Right hindlimb (tissue), 1 donor: ENCODE measurements at regions not wholly inside any gene's neighbourhood (a gene's known extent, or its start where the extent isn't known, plus 50 kb on each side); places are given as distances from the start of the nearest gene placed in this dataset.

Source experiments
- DNase-seq: peaks from one replicate; pipeline ENCODE4 v3.0.0-alpha.2; 2018

DNA sequence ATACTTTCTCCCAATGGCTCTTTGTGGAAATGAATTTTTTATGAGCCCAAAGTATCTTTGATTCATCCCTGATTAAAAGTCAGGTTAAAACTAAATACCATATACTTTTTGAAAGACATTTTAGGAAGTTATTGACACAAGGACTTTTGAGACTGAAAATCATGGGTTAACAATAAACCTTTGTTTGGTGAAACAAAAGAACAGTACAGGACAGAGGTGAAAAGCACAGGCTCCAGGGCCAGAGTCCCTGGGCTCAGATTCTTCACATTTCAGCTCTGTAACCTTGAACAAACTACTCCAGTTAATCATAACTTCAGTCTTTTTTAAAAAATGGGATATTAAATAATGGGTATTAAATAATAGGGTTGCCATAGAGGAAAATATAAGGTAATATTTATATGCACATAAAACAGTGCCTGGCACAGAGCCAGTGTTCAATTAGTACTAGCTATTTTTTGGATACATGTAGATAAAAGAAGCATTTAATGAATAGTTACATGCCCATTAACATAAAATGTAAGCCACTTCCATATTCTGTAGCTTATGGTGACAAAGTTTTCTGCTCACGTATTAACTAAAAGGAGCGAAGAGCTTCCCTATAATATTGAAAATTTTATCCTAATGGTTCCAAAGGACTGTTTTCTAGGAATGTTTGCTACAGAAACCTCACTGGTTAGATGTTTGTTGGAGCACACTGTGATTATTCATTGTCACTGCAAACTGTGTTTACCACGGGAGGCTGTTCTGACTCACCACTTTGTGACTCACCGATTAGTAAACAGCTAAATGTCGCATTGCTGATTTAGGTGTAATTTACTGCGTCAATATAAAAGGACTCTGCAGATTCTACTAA, 255.4 kb downstream of the DAD1 start:
- no peak for DNase-seq

DNA sequence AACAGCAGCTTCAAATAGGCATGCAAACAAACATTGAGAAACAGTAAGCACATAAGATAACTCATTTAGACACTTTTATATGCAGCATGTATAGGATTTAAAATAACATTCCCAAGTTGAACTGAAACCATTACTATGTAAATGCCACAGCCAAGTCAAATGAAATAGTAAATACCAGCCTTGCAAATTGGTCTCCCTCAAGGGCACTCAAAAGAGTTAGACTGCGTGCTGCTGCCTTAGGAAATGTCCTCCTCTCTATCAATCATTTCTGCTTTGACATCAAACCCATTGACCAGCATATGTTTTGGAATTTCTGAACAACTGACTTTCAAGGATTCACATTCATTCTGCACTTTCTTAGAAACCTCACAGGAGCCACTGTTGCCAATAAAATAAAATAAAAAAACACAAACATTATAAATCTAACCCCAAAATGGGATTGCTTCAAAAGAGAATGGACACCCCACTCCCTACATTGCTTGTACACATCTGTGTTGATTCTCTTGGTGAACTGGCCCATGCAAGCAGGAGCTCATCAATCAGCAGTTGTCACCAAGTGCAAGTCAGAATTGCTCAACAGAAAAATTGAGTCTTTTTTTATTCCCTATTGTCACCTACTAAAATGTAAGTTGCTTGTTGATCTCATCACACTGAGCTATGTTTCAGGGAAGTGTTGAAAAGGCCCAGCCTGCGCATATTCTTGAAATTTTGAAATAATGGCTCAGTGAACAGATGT, 256.2 kb downstream of the DAD1 start:
- DNase-seq: peak; percentile 73

DNA sequence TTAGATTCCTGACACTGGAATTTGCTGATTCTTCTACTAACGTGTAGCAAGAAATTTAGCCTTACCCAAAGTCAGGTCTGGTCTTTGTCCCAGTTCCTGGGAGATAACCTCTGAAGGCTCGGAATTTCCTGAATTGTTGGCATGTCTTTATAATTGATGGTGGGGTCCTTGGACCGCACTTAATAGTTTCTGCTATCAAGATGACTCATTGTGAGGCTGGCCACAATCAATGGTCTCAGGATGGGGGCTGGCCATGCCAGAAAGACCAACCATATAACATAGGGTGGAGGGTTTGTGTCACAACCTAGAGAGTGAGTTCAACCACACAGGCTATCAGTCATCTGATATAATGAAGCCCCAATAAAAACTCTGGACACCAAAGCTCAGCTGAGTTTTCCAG, 259.7 kb downstream of the DAD1 start:
- no peak for DNase-seq

DNA sequence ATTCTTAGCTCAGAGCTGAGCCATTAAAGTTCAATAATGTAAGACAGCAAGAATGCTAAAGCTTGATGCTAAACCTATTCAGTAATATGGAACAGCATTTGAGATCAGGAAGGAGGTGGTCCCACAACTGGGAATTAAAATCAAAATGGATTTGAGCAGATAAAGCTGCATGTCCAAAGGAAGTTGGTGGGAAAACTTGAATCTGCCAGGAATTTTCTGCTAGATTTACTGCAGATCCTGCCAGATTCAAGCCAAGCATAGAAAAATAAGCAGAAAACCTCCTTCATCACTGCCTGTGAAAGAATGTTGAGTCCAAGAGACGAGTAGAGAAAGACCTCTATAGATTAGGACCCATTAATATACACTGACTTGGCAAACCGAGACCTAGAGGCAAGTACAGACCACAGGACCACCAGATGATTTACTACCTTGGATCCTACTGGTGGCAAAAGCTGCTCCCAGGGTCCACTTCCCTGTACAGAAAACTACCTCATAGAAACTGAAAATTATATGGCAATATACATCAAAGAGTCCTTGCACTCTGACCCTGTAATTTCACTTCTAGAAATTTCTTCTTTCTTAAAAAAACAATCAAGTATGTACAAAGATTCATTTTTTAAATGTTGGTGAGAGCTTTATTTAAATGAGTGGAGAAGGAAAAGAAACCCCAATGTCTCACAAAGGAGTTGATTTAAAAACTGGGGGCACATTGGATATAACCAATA, 263.2 kb downstream of the DAD1 start:
- DNase-seq: no peak

DNA sequence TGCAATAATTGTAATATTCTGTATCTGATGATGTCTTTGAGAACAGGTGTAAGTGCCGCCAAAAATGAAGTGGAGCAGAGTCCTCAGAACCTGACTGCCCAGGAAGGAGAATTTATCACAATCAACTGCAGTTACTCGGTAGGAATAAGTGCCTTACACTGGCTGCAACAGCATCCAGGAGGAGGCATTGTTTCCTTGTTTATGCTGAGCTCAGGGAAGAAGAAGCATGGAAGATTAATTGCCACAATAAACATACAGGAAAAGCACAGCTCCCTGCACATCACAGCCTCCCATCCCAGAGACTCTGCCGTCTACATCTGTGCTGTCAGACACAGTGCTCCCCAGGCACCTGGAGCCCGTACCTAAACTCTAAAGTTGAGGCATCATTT, 268.7 kb downstream of the DAD1 start:
- no peak for DNase-seq

DNA sequence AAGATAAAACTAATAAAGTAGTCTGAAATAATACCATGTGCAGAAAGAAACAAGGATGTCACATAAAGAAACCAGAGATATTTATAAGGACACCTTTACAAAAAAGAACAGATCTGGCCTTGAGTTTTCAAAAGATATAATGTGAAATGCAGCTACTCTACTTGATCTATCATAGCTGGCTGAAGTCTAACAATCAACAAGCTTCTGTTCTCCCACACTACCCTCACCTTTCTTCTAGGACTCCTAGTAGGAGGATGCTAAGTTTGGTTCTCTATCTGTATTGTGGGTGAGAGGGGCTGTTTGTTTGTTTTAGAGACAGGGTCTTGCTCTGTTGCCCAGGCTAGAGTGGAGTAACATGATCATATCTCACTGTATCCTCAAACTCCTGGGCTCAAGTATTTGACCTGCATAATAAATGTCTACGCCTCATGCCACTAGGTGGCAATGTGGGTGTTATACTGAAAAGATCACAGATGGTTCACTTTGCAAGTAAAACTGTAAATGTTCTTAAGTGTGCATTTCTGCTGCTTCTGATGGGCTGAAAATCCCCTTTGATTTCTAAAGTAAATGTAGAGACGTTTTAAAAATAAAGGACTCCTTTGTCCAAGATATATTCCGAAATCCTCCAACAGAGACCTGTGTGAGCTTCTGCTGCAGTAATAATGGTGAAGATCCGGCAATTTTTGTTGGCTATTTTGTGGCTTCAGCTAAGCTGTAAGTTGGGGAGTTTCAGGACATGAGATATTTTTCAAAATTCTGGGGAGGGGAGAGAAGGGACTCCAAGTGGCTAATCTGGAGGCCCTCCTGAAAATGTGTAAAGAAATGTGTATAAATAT, 269.3 kb downstream of the DAD1 start:
- DNase-seq: peak; percentile 69

DNA sequence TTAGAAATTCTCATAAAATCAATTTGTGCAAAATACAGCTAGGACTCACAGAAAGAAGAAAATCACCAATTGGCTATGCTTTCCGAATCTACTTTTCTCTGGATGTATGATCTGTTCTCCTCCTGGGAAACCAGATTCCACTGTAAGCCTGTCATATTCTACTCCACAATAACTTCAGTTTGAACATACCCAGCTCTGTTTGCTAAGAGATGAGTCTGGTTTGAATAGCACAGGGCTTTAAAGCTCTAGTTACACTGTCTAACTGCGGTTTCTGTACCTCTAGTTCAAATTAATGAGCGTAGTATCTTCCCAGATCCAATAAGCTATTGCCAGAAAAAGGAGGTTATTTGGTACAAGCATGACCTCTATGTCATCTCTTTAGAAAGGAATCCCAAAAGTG, 270.1 kb downstream of the DAD1 start:
- no peak for DNase-seq

DNA sequence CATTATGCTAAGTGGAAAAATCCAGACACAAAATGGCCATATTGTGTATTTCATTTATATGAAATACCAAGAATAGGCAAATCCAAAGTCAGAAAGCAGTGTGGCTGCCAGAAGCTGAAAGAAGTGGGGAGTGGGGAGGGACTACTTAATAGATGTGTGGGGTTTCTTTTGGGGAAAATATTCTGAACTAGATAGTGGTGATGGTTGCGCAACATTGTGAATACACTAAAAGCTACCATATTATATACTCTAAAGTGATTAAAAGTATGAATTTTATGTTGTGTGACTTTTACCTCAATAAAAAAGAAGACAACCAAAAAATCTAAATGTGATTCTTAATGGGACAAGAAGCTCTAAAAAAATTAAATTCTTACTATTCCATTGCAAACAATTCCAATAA, 272.6 kb downstream of the DAD1 start:
- DNase-seq: no peak

DNA sequence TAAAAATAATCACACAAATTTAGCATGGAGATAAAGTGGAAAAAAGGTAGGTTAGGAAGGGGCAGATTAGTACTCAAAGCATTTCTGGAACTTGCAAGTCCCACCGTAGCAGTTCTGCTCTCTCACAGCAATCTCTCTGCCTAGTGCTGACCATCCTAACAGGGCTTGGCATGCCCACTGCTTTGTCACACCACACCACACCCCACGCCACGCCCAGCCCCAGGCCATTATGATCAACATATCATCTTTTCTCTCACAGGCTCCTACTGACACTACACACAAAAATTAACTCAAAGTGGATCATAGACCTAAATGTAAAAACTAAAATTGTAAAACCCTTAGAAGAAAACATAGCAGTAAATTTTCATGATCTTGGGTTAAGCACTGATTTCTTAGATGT, 273.7 kb downstream of the DAD1 start:
- DNase-seq: no peak

DNA sequence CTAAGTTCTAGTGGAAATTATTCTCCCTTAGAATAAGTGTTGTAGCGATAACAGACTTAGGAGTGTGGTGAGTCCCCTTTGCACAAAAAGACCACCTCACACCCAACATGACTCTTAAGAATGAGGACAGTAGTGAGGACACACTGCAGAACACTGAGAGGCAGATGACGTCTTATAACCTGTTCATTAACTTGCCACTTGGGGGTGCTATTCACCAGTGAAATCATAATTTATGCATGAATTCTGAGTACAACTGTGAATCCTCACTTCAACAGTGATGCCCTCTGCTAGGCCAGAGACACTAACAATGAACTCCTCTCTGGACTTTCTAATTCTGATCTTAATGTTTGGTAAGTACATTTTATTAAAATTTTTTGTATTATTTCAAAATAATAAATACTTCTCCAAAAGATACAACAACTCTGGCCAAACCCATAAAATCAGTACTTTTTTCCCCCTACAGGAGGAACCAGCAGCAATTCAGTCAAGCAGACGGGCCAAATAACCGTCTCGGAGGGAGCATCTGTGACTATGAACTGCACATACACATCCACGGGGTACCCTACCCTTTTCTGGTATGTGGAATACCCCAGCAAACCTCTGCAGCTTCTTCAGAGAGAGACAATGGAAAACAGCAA, 274.7 kb downstream of the DAD1 start:
- DNase-seq: no peak

DNA sequence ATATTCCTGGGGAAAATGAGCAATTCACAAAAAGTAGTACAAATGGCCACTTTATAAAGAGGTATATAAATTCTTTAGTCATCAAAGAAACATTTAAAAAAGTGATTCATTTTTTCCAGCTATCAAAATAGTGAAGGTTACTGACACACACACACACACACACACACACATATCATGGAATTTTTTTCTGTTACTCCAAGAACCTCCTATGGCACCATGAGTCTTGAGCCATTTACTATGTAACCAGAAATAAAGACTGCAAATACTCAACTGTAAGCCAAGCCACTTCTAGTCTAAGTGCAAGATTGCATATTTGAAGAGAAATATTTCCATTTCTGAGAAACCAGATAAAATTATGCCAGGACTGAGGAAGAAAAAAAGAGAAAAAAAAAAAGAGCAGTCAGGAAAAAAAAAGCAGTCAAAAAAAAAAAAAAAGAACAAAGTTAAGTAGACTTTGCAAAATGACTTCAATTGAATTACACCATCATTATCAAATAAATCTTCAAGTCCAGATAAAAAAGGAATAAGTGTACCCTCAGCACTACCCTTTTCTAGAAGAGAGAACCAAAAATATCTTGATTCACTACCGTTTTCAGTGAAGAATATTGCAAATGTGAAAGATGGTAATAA, 275.7 kb downstream of the DAD1 start:
- DNase-seq: no peak

DNA sequence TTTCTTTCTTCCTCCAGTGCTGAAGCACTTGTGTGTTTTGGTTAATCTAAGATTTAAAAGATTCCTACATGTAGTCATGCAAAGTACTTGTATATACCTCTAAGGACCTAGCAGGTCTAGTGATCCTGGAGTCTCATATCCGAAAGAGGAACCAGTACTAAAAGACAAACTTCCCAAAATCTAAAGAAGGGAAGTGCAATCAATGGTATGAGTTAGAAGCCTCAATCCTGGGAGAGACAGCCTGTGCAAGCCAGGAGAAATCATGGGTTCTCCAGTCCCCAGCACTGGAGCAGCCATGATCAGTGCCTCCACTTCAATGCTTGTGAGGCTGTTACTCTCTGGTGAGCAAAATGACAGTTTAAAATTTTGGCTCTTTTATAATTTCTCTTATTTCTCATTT, 277.4 kb downstream of the DAD1 start:
- DNase-seq: no peak

DNA sequence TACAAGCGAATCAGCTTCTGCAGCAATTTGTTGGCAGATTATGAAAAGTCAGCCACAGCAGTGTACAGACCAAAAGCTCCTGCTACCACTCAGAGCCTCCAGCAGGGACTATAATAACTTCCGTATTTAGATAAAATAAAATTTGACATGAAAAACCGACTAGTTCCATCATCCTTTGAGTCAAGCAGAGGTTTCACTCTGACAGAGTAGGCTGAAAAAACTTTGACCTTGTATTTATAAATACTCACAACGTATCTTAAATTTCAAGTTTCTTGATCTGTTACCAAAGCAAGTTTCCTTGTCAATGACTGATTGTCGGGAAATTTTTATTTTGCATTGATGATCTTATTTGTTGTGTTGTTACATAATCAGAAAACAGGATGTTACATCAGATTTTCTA, 283.4 kb downstream of the DAD1 start:
- no peak for DNase-seq

DNA sequence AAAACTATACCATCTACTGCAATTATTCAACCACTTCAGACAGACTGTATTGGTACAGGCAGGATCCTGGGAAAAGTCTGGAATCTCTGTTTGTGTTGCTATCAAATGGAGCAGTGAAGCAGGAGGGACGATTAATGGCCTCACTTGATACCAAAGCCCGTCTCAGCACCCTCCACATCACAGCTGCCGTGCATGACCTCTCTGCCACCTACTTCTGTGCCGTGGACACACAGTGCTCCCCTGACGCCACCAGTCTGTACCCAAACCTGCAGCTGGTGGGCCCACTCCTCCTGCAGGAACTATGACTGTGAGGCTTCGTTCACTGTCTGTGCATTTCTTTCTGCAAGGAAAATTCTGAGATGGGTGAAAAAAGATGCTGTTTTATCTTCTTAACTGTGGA, 284.7 kb downstream of the DAD1 start:
- DNase-seq: no peak

DNA sequence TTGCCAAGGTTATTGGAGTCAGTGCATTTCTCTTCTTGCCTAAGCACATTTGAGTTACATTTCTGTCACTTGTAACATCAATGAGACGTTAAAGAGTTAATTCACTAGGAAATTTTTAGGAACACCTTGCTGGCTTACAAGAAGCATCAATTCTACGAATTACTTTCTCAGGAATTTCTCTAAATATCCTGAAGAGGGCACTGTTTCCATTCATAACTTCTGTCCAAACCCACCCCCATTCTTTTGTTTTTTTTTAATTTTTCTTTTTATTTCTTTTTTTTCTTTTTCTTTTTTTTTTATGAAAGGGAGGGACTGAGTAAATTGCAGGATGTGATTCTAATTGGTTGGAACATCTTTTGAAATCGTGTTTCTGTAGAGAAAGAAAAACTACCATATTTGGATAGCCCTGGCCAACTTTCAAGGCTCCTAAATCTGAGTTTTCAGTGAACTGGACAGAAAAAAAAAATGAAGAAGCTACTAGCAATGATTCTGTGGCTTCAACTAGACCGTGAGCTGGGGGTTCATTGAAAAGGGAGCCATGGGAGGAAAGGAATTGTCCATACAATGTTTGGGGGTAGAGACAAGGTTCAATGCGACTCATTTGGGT, 285.3 kb downstream of the DAD1 start:
- DNase-seq: no peak

DNA sequence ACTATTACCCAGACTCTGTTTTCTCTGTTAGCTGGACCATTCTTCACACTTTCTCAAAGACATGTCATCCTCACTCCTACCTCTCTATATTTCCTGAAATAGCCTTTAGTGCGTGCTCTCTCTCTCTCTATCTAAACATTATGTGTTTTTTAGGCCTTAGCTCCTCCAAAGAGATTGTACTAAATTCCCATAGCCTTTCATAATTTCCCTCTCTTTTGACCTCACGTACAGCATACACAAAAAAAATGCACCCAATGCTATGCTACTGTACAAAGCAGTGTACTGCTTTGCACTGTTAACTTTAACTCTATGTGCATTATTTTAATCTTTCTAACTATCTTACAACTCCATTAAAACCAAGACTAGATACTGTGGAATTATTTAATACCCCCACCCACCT, 288.4 kb downstream of the DAD1 start:
- no peak for DNase-seq

DNA sequence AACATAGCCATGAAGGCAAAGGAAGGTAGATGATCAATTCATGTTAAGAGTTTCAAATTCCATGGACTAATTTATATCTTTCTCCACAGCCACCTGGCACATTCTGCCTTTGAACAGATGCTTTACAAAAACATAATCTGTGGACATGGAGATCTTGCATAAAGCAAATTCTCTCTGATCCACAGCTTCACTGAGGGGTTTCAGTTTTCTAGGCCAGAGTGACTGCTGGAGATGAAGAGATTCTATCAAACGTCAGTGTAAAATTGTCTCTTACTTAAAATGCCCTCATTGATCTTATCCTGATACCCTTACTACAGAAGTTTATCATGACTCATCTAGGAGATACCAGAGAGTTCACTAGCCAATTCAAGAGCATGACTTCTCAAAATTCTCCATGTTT, 291.6 kb downstream of the DAD1 start:
- DNase-seq: no peak

DNA sequence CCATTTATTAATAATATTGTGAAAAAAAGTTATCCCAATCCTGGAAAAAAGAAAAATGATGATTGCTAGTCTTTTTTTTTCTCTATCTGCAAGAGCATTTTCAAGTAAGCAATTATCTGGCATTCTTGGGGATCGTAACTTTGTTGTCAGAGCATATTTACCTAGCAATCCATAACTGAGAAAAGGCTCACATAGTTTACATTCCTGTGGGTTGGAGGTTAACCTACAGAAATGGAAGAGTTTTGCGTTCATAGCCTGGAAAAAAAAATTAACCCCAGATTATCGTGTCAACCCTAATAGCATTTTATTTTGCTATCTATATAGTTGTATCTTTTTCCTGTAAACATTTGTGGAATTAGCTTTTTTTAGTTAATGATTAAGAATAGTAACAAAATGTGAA, 292.3 kb downstream of the DAD1 start:
- DNase-seq: no peak

DNA sequence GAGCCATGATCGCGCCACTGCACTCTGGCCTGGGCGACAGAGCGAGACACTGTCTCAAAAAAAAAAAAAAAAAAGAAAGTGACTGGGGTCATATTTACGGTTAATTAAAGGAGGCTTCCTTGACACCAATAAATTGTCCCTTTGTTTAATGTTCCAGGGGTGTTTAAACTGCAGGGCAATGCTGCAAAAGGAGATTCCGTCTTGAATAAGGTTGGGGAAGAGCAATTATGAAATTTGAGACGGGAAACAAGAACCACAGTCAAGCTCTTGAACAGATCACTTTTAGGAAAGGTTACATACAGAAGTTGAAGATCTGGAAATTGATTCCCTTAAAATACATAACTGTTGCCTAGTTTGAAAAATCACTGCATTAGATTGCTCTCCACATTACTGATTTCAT, 292.9 kb downstream of the DAD1 start:
- DNase-seq: no peak

DNA sequence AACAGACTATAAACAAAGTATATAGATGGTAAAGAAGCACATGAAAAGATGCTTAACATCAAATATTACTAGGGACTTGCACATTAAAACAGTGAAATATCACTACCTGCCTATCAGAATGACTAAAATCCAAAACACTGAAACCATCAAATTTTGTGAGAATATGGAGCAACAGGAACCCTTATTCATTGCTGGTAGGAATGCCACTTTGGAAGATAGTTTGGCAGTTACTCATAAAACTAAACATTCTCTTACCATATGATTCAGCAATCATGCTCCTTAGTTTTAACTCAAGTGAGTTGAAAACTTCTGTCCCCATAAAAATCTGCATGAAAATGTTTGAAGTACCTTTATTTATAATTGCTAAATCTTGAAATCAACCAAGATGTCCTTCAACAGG, 297.6 kb downstream of the DAD1 start:
- DNase-seq: no peak

DNA sequence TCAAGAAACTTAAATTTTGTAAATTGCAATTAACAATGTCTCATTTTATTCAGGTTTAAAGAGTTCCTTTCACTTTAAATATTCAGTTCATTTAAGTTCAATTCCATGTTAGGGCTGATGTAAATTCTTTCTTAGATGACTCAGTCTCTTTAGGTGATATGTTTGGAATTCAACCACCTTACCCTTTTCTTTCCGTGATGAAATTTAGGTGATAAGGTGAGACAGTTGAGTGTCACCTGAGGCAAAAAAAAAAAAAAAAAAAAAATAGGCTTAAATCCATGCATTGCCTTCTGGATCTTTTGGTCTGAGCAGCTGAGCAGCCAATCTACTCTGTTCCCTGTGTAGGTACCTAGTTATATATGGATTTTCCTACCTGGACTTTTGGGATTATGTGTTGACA, 299.5 kb downstream of the DAD1 start:
- DNase-seq: no peak

DNA sequence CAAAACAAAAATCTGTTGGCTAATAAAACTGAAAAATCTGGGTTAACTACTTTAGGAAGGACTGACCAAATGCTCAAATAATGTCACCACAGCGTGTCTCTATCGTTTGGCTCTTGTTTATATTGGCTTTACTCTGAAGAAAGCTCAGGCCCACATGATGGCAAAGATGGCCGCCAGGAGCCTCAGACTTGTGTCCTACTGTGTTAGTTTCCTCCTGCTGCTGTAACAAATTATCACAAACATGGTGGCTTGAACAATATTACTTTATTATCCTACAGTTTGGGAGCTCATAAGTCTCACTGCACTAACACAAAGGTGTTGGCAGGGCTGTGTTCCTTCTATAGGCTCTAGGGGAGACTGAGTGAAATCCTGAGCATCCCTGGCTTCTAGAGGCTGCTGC, 303.0 kb downstream of the DAD1 start:
- DNase-seq: no peak
